GM21737 (cell line): ENCODE measurements at regions not wholly inside any gene's neighbourhood (a gene's known extent, or its start where the extent isn't known, plus 50 kb on each side); places are given as distances from the start of the nearest gene placed in this dataset.

ENCODE experiments used
- ATAC-seq: cut with Tn5 transposase; IDR thresholded peaks from one replicate; pipeline ENCODE4 v1.9.1; 2021; ENCODE audit warnings: mild to moderate bottlenecking, moderate library complexity; ENCODE audit not compliant: unreplicated experiment

- no peak for ATAC-seq
These were observed 190.6 kb upstream of the GRIK2 start for GRCh38 chr6:101202867-101203374.

- ATAC-seq = no peak
These were observed 189.8 kb upstream of the GRIK2 start for GRCh38 chr6:101203664-101204063.

GRCh38 chr6:101208152-101208551 is 185.4 kb upstream of the GRIK2 start:
- no peak for ATAC-seq

GRCh38 chr6:101212640-101213039 is 180.9 kb upstream of the GRIK2 start:
- no peak for ATAC-seq

- ATAC-seq = no peak
These were observed 171.5 kb upstream of the GRIK2 start for GRCh38 chr6:101222007-101222406.

- no peak for ATAC-seq
These were observed 168.8 kb upstream of the GRIK2 start for GRCh38 chr6:101224751-101225150.

GRCh38 chr6:101226677-101227135 is 166.8 kb upstream of the GRIK2 start:
- ATAC-seq = no peak

GRCh38 chr6:101230866-101231265 is 162.6 kb upstream of the GRIK2 start:
- no peak for ATAC-seq

- ATAC-seq = no peak
These were observed 161.8 kb upstream of the GRIK2 start for GRCh38 chr6:101231606-101232235.

GRCh38 chr6:101232961-101233360 is 160.5 kb upstream of the GRIK2 start:
- ATAC-seq = no peak

- no peak for ATAC-seq
These were observed 156.8 kb upstream of the GRIK2 start for GRCh38 chr6:101236709-101237108.

- ATAC-seq = no peak
These were observed 152.1 kb upstream of the GRIK2 start for GRCh38 chr6:101241442-101241841.

GRCh38 chr6:101249470-101249869 is 144.0 kb upstream of the GRIK2 start:
- no peak for ATAC-seq

- ATAC-seq = no peak
These were observed 136.3 kb upstream of the GRIK2 start for GRCh38 chr6:101257163-101257562.

- ATAC-seq = no peak
These were observed 134.0 kb upstream of the GRIK2 start for GRCh38 chr6:101259505-101259904.

- ATAC-seq = no peak
These were observed 129.9 kb upstream of the GRIK2 start for GRCh38 chr6:101263596-101263995.

- no peak for ATAC-seq
These were observed 127.4 kb upstream of the GRIK2 start for GRCh38 chr6:101266063-101266462.

GRCh38 chr6:101268541-101268940 is 125.0 kb upstream of the GRIK2 start:
- ATAC-seq = no peak

GRCh38 chr6:101275251-101275650 is 118.3 kb upstream of the GRIK2 start:
- no peak for ATAC-seq

- ATAC-seq = no peak
These were observed 117.4 kb upstream of the GRIK2 start for GRCh38 chr6:101276066-101276465.

GRCh38 chr6:101279410-101279809 is 114.1 kb upstream of the GRIK2 start:
- no peak for ATAC-seq

GRCh38 chr6:101281266-101281665 is 112.2 kb upstream of the GRIK2 start:
- ATAC-seq = no peak

GRCh38 chr6:101284131-101284530 is 109.4 kb upstream of the GRIK2 start:
- ATAC-seq = no peak
